RCC 7860 (cell line): ENCODE measurements at regions not wholly inside any gene's neighbourhood (a gene's known extent, or its start where the extent isn't known, plus 50 kb on each side); places are given as distances from the start of the nearest gene placed in this dataset.
"Not testable (repeated sequence)": the region's sequence is repeated elsewhere in the genome, so short reads cannot be mapped to it uniquely, and the experiment has no call there.

Experiments
- DNase-seq: peaks from one replicate; pipeline ENCODE4 v3.0.0-alpha.2; 2015; ENCODE audit warnings: low spot score
- FAIRE-seq: peaks from 2 replicates; lab custom pipeline; 2012; peaks lifted over from hg19 to GRCh38; lab: Jason Lieb, UNC

- no peak for FAIRE-seq
These were observed 1033.5 kb downstream of the HACE1 start for GRCh38 chr6:103826209-103826608.

GRCh38 chr6:103820148-103820547, 1039.6 kb downstream of the HACE1 start:
- DNase-seq (no peak), FAIRE-seq (no peak)

More at GRCh38 chr6:103826209-103826608, 1033.5 kb downstream of the HACE1 start:
- no peak for DNase-seq

GRCh38 chr6:103819509-103819908, 1040.2 kb downstream of the HACE1 start:
- DNase-seq (no peak), FAIRE-seq (no peak)

- DNase-seq (no peak), FAIRE-seq (no peak)
These were observed 1046.7 kb downstream of the HACE1 start for GRCh38 chr6:103812970-103813369.

- FAIRE-seq, DNase-seq: not testable (repeated sequence)
These were observed 1057.7 kb downstream of the HACE1 start for GRCh38 chr6:103801901-103802479.

GRCh38 chr6:103799971-103800670, 1059.6 kb downstream of the HACE1 start:
- no peak for FAIRE-seq
- no peak for DNase-seq

- no peak for DNase-seq
- FAIRE-seq = no peak
These were observed 1061.6 kb downstream of the HACE1 start for GRCh38 chr6:103798166-103798565.

GRCh38 chr6:103797738-103798137, 1062.0 kb downstream of the HACE1 start:
- FAIRE-seq (no peak), DNase-seq (no peak)

GRCh38 chr6:103791458-103791857, 1068.3 kb downstream of the HACE1 start:
- no peak for DNase-seq
- FAIRE-seq = no peak

- no peak for DNase-seq
- no peak for FAIRE-seq
These were observed 1075.6 kb downstream of the HACE1 start for GRCh38 chr6:103784117-103784516.

- FAIRE-seq = no peak
- DNase-seq = no peak
These were observed 1076.4 kb downstream of the HACE1 start for GRCh38 chr6:103783329-103783728.

GRCh38 chr6:103769431-103769830, 1090.3 kb downstream of the HACE1 start:
- FAIRE-seq (no peak), DNase-seq (no peak)

GRCh38 chr6:103750603-103751002, 1109.1 kb downstream of the HACE1 start:
- no peak for DNase-seq
- FAIRE-seq = no peak

- no peak for FAIRE-seq
These were observed 1125.7 kb downstream of the HACE1 start for GRCh38 chr6:103734016-103734415.

GRCh38 chr6:103729658-103730057, 1130.1 kb downstream of the HACE1 start:
- FAIRE-seq (no peak), DNase-seq (no peak)

More at GRCh38 chr6:103734016-103734415, 1125.7 kb downstream of the HACE1 start:
- DNase-seq = no peak

GRCh38 chr6:103723438-103724322, 1136.0 kb downstream of the HACE1 start:
- no peak for DNase-seq
- no peak for FAIRE-seq

- no peak for DNase-seq
- no peak for FAIRE-seq
These were observed 1137.0 kb downstream of the HACE1 start for GRCh38 chr6:103722683-103723082.

GRCh38 chr6:103721923-103722322, 1137.8 kb downstream of the HACE1 start:
- DNase-seq (no peak), FAIRE-seq (no peak)

- FAIRE-seq = no peak
- no peak for DNase-seq
These were observed 1139.3 kb downstream of the HACE1 start for GRCh38 chr6:103720393-103720792.

GRCh38 chr6:103719545-103719944, 1140.2 kb downstream of the HACE1 start:
- FAIRE-seq (no peak), DNase-seq (no peak)

- FAIRE-seq (no peak), DNase-seq (no peak)
These were observed 1144.5 kb downstream of the HACE1 start for GRCh38 chr6:103715269-103715668.

- DNase-seq, FAIRE-seq: not testable (repeated sequence)
These were observed 1150.5 kb downstream of the HACE1 start for GRCh38 chr6:103709236-103709635.
